Prostate gland (tissue), 2 donors: ENCODE measurements at regions not wholly inside any gene's neighbourhood (a gene's known extent, or its start where the extent isn't known, plus 50 kb on each side); places are given as distances from the start of the nearest gene placed in this dataset.

Experiments used
- CTCF ChIP-seq, 4 experiments: fragments of 200-600 bp in 2 of 4; fragments of 450-650 bp in 2 of 4; sonication (generic) in 2 of 4; IDR thresholded peaks; 1 replicate in 3 of 4; 2 replicates in 1 of 4; pipeline ENCODE4 v1.5.1; 2016 to 2019; ENCODE audit warnings: antibody characterized with exemption in 4 of 4, mild to moderate bottlenecking in 2 of 4, moderate library complexity in 2 of 4
- POLR2A ChIP-seq: fragments of 450-650 bp; IDR thresholded peaks from one replicate; pipeline ENCODE4 v1.6.1; 2016; ENCODE audit warnings: antibody characterized with exemption, mild to moderate bottlenecking
- POLR2AphosphoS5 ChIP-seq: sonication (generic); formaldehyde crosslinking; IDR thresholded peaks from one replicate; pipeline ENCODE4 v1.6.1; 2017; ENCODE audit warnings: antibody characterized with exemption

GRCh38 chr18:30106356-30106755 lies 936.2 kb downstream of the DSC3 start:
- TF ChIP-seq CTCF (IDR thresholded peaks at IDR 0.05) (no peak), POLR2AphosphoS5 (no peak), POLR2A (no peak)
